HG02981 (cell line): ENCODE measurements at regions not wholly inside any gene's neighbourhood (a gene's known extent, or its start where the extent isn't known, plus 50 kb on each side); places are given as distances from the start of the nearest gene placed in this dataset.
"Not testable (repeated sequence)": the region's sequence is repeated elsewhere in the genome, so short reads cannot be mapped to it uniquely, and the experiment has no call there.

Source experiments
- ATAC-seq: cut with Tn5 transposase; IDR thresholded peaks from one replicate; pipeline ENCODE4 v1.9.1; 2021; ENCODE audit warnings: mild to moderate bottlenecking, moderate library complexity; ENCODE audit not compliant: unreplicated experiment

GRCh38 chr2:155600296-155600695, 732.2 kb downstream of the NR4A2 start:
- no peak for ATAC-seq

DNA sequence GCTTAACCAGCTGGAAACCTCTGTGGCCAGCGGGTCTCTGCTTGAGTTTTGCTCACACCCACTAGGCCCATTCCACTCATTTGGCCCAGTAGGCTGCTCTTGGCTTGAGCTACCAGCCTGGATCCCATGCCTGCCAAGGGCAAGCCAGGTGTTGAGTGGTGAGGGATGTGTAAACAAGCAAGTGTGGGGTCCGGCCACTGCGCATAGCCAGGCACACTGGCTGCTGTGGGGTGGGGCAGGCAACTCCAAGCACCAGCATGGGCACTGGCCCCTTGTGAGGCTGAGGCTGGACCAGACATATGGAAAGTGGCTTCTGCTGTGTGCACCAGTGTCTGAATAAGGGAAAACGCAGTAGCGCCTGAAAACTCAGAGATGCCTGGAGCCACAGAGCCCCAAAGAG, 732.7 kb downstream of the NR4A2 start:
- no peak for ATAC-seq

- ATAC-seq, result no peak
Observed at GRCh38 chr2:155583674-155584195, 748.8 kb downstream of the NR4A2 start.

DNA sequence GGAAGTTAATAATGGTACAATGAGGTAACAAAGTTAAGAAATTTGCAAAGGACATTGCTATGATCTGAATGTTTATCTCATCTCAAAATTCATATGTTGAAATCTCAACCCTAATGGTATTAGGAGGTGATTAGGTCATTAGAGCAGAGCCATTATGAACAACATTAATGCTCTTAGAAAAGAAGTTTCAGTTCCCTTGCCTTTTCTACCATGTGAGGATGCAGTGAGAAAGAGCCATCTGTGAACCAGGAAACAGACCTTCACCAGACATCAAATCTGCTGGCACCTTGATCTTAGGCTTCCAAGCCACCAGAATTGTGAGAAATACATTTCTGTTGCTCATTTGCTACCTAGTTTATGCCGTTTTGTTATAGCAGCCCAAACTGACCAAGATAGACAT, 757.6 kb downstream of the NR4A2 start:
- no peak for ATAC-seq

DNA sequence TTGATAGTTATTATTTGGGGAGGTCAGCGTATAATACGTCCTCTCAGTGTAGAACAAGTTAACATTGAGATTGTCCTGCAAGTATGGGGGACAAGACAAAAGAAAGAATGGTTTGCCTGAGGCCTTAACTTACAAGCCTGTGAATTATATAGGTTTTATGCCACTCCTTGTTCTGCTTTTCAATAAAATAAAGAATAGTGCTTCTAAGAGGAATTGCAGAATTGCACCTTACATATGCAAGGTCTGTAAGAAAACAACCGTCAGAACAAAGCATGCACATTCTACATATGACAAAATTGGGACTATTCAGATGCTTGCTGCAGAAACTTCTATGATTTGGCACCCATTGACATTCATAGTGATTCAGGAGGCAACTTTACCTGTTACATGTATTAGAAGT, 785.0 kb downstream of the NR4A2 start:
- no peak for ATAC-seq

GRCh38 chr2:155546721-155547555, 785.6 kb downstream of the NR4A2 start:
- no peak for ATAC-seq

DNA sequence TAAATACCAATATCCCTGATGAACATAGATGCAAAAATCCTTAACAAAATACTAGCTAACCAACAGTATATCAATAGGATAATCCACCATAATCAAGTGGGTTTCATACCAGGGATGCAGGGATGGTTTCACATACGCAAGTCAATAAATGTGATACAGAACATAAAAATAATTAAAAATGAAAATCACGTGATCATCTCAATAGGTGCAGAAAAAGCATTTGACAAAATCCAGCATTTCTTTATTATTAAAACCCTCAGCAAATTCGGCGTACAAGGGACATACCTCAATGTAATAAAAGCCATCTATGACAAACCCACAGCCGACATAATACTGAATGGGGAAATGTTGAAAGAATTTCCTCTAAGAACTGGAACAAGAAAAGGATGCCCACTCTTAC, 793.5 kb downstream of the NR4A2 start:
- ATAC-seq, result not testable (repeated sequence)

DNA sequence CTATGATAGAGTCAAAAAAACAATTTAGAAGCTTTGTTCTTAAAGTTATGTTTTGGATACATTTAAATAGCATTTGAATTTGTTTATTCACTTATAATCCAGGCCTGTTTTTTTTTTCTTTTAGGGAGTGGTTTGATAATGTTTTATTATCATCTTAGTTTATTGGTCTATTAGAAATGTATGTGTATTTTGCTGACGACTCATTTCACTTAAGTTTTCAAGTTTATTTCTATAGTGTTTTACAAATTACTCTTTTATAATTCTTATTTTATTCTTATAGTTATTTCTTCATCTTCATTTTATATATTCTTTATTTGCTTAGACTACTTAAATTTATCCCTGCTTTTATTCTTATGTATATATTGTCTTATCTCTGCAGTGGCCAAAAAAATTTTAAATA, 804.5 kb downstream of the NR4A2 start:
- ATAC-seq, result no peak

DNA sequence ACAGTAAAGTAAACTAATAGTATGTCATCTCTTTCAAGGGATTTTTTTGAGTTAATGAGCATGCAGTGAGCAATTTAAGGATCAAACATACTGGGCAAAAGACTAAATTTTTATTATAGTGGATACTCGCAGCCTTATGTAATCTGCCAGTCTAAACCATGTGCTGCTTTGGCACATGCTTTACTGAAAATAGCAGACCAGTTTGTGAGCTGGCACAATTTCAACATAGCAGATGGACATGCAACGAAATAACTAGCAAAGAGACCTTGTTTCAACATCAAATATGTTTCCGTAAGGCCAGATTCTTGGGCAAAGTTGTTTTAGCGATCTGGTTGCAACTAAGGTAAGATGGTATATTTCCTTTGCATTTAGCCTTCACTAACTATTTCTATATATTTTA, 807.3 kb downstream of the NR4A2 start:
- ATAC-seq, result no peak

DNA sequence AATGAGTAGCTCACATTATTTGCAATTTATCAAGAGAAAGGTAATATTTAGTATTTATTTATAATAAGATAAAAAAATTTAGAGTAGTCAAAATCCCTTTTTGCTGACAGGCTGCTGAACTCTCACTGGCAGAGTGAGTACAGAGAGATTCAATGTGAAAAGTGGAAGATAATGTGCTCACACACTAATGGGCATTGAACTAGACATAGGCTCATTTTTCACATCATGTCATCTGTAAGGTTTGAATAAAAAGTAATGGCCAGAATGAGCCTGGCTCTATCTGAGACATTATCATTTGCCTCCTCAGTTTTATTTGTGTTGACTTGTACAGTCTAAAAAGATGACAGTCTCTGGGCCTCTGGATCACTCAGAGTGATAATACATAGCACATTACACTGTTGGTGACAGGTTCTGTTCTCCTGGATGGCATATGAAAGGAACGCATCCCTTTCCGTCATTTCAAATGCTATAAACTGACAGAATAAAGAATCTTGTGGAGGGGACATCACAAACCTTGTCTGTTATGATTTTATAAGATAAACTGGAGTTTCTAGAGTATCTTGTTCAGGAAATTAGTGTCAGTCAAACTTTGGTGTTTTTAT, 812.9 kb downstream of the NR4A2 start:
- no peak for ATAC-seq

DNA sequence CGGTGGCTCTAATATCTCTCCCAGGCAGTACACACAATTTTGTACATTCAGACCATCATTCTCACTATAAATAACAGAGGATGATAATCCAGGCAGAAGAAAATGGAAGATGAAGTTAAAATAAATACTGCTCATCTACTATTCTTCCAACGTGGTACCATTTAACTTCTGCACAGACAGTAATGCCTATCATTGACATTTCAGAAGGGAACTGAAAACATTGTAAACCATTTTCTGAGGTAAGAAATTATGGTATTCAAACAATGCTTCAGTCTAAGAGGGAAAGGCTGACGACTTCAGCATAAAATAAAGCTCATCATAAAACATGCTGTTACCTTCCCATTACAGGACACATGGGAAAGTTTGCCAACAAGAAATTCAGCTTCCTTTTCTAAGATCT, 814.4 kb downstream of the NR4A2 start:
- ATAC-seq, result no peak

GRCh38 chr2:155517362-155517761, 815.2 kb downstream of the NR4A2 start:
- no peak for ATAC-seq

- no peak for ATAC-seq
Observed at GRCh38 chr2:155513248-155513647, 814.8 kb downstream of the KCNJ3 start.

GRCh38 chr2:155502766-155503165, 804.3 kb downstream of the KCNJ3 start:
- ATAC-seq, result no peak

DNA sequence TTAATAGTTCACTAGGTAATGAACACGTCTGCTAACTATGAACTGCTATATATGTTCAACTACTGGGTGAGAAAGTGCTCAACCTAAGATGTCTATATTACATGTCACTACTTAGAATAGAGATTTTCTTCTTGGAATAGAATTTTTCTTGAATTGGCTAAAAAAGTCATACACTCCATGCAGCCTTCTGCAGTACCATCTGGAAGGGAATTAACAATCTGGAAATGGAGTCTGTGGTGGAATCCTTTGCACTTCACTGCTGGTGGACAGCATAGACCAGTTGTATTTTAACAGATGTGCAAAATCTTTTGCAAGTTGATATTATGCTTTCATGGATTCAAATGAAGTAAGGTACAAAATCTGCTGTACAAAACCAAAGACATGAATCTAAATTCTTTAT, 799.6 kb downstream of the KCNJ3 start:
- no peak for ATAC-seq

- no peak for ATAC-seq
Observed at GRCh38 chr2:155494744-155495143, 796.2 kb downstream of the KCNJ3 start.

DNA sequence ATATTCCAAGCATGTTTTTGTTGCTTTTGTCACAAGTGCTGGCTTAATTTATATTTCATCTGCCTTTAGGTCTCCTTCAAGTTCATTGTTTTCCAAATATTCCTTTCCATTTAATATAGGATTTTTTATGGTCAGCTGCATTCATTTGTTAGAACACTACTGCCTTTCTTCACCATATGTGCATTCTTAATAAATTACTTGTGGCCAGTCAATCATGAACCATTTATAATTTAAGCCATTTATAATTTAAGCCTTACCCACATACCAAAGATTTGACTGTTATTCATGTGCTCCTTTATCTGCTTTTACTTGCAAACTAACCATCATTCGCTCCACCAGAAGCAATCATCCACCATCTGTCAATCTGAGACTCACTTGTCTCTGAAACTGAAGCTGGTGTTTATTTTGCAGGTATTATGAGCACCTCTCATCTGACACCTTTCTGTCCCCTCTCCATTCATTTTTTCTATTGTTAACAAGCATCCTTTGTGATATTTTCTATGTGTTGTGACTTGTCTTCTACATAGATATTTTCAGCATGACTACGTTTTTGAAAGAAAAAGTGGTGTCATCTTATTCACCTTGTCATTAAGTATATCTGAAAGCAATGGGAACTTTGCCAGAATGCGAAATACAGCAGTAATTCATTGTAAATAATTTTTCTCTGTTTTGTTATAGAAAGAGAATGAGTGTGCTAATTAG, 786.8 kb downstream of the KCNJ3 start:
- no peak for ATAC-seq

GRCh38 chr2:155481141-155481540, 782.6 kb downstream of the KCNJ3 start:
- ATAC-seq, result no peak

GRCh38 chr2:155472018-155472417, 773.5 kb downstream of the KCNJ3 start:
- ATAC-seq, result not testable (repeated sequence)

GRCh38 chr2:155456222-155456621, 757.7 kb downstream of the KCNJ3 start:
- ATAC-seq, result no peak

DNA sequence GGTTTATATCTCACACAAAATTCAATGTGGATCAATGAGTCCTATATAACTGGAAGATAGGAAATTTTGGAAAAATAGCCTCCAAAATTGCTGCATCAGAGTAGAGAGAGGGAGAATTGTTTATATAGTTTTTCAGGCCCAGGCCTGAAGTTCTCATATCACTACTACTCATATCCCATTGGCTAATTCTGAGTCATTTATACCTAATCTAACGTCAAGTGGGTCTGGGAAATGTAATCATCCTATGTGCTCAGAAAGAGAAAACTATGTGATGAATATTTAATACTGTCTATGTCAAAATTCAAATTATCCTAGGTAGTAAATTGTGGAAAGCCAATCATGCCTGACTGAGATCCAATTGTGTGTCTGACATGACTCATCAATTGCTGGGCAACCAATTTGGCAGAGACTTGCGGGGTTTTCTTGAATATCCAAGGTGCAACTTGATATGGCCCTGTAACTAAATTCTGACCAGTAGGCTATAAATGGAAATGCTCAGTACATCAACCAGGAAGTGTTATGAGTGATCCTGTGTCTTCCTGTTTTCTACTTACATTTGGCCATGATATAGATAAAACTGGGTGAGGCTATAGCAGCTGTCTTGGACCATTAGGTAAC, 744.4 kb downstream of the KCNJ3 start:
- no peak for ATAC-seq
